HK-2 (cell line): ENCODE measurements at regions not wholly inside any gene's neighbourhood (a gene's known extent, or its start where the extent isn't known, plus 50 kb on each side); places are given as distances from the start of the nearest gene placed in this dataset.
"Not testable (repeated sequence)": the region's sequence is repeated elsewhere in the genome, so short reads cannot be mapped to it uniquely, and the experiment has no call there.

Experiments
- DNase-seq: peaks from one replicate; pipeline ENCODE4 v3.0.0-alpha.2; 2018; ENCODE audit not compliant: unreplicated experiment

GRCh38 chr3:182397164-182397563 is 396.1 kb upstream of the ATP11B start:
- no peak for DNase-seq

GRCh38 chr3:182399978-182400737 is 393.1 kb upstream of the ATP11B start:
- DNase-seq, result no peak

- no peak for DNase-seq
These were observed 392.5 kb upstream of the ATP11B start for GRCh38 chr3:182400838-182401237.

GRCh38 chr3:182404031-182404430 is 389.3 kb upstream of the ATP11B start:
- no peak for DNase-seq

- no peak for DNase-seq
These were observed 387.5 kb upstream of the ATP11B start for GRCh38 chr3:182405759-182406158.

- no peak for DNase-seq
These were observed 386.5 kb upstream of the ATP11B start for GRCh38 chr3:182406786-182407185.

- no peak for DNase-seq
These were observed 383.3 kb upstream of the ATP11B start for GRCh38 chr3:182410051-182410450.

- DNase-seq, result no peak
These were observed 381.2 kb upstream of the ATP11B start for GRCh38 chr3:182412066-182412465.

- DNase-seq, result no peak
These were observed 380.2 kb upstream of the ATP11B start for GRCh38 chr3:182413061-182413460.

GRCh38 chr3:182413682-182414081 is 379.6 kb upstream of the ATP11B start:
- DNase-seq, result no peak

GRCh38 chr3:182414586-182414985 is 378.7 kb upstream of the ATP11B start:
- DNase-seq, result no peak

- DNase-seq, result no peak
These were observed 372.6 kb upstream of the ATP11B start for GRCh38 chr3:182420741-182421140.

GRCh38 chr3:182424006-182424405 is 369.3 kb upstream of the ATP11B start:
- no peak for DNase-seq

GRCh38 chr3:182425926-182426718 is 367.2 kb upstream of the ATP11B start:
- not testable (repeated sequence) for DNase-seq

- DNase-seq, result not testable (repeated sequence)
These were observed 361.3 kb upstream of the ATP11B start for GRCh38 chr3:182431972-182432371.

- DNase-seq, result no peak
These were observed 357.4 kb upstream of the ATP11B start for GRCh38 chr3:182435860-182436259.

- DNase-seq, result no peak
These were observed 356.8 kb upstream of the ATP11B start for GRCh38 chr3:182436547-182436946.

GRCh38 chr3:182438398-182438797 is 354.9 kb upstream of the ATP11B start:
- DNase-seq, result no peak

- DNase-seq, result no peak
These were observed 353.2 kb upstream of the ATP11B start for GRCh38 chr3:182440101-182440500.

- DNase-seq, result no peak
These were observed 347.7 kb upstream of the ATP11B start for GRCh38 chr3:182445576-182445975.

GRCh38 chr3:182450942-182451787 is 342.1 kb upstream of the ATP11B start:
- DNase-seq, result no peak

GRCh38 chr3:182451871-182452270 is 341.4 kb upstream of the ATP11B start:
- DNase-seq, result no peak
